ENCODE measurements at regions not wholly inside any gene's neighbourhood (a gene's known extent, or its start where the extent isn't known, plus 50 kb on each side); places are given as distances from the start of the nearest gene placed in this dataset.

GRCh38 chr7:15855525-15856109 lies 169.1 kb upstream of the MEOX2 start:
- no peak for DNase-seq (ENCODE audit: low spot score)

- no peak for DNase-seq (ENCODE audit: low spot score)
Measured at GRCh38 chr7:15854841-15855524, 168.5 kb upstream of the MEOX2 start.

GRCh38 chr7:15853832-15854470 lies 167.5 kb upstream of the MEOX2 start:
- no peak for DNase-seq (ENCODE audit: low spot score)

- DNase-seq (ENCODE audit: low spot score) = no peak
Measured at GRCh38 chr7:15851201-15851600, 164.7 kb upstream of the MEOX2 start.

GRCh38 chr7:15848901-15849300 lies 162.4 kb upstream of the MEOX2 start:
- DNase-seq (ENCODE audit: low spot score) = no peak

- DNase-seq (ENCODE audit: low spot score) = no peak
Measured at GRCh38 chr7:15848362-15848761, 161.9 kb upstream of the MEOX2 start.

GRCh38 chr7:15845868-15846267 lies 159.4 kb upstream of the MEOX2 start:
- DNase-seq (ENCODE audit: low spot score) = no peak

- DNase-seq (ENCODE audit: low spot score) = no peak
Measured at GRCh38 chr7:15845461-15845860, 159.0 kb upstream of the MEOX2 start.

- no peak for DNase-seq (ENCODE audit: low spot score)
Measured at GRCh38 chr7:15839416-15840100, 153.1 kb upstream of the MEOX2 start.

- no peak for DNase-seq (ENCODE audit: low spot score)
Measured at GRCh38 chr7:15838265-15838664, 151.8 kb upstream of the MEOX2 start.

GRCh38 chr7:15837306-15837950 lies 150.9 kb upstream of the MEOX2 start:
- no peak for DNase-seq (ENCODE audit: low spot score)

GRCh38 chr7:15836651-15837050 lies 150.2 kb upstream of the MEOX2 start:
- no peak for DNase-seq (ENCODE audit: low spot score)

- DNase-seq (ENCODE audit: low spot score) = no peak
Measured at GRCh38 chr7:15836041-15836440, 149.6 kb upstream of the MEOX2 start.

- DNase-seq (ENCODE audit: low spot score) = no peak
Measured at GRCh38 chr7:15834446-15834845, 148.0 kb upstream of the MEOX2 start.

GRCh38 chr7:15832996-15833395 lies 146.5 kb upstream of the MEOX2 start:
- DNase-seq (ENCODE audit: low spot score) = no peak

- no peak for DNase-seq (ENCODE audit: low spot score)
Measured at GRCh38 chr7:15831606-15832005, 145.1 kb upstream of the MEOX2 start.

- DNase-seq (ENCODE audit: low spot score) = no peak
Measured at GRCh38 chr7:15829691-15830090, 143.2 kb upstream of the MEOX2 start.

GRCh38 chr7:15828881-15829280 lies 142.4 kb upstream of the MEOX2 start:
- DNase-seq (ENCODE audit: low spot score) = no peak

- no peak for DNase-seq (ENCODE audit: low spot score)
Measured at GRCh38 chr7:15821484-15822427, 135.3 kb upstream of the MEOX2 start.

- DNase-seq (ENCODE audit: low spot score) = no peak
Measured at GRCh38 chr7:15820319-15820718, 133.8 kb upstream of the MEOX2 start.

GRCh38 chr7:15816835-15817426 lies 130.4 kb upstream of the MEOX2 start:
- no peak for DNase-seq (ENCODE audit: low spot score)
